ENCODE measurements at regions not wholly inside any gene's neighbourhood (a gene's known extent, or its start where the extent isn't known, plus 50 kb on each side); places are given as distances from the start of the nearest gene placed in this dataset.

GRCh38 chrX:11996810-11997209, 141.5 kb upstream of the FRMPD4 start:
- TF ChIP-seq MAX (IDR thresholded peaks at IDR 0.05; ENCODE audit: low read depth) (no peak), CTCF (IDR thresholded peaks at IDR 0.05) (no peak), EZH2phosphoT487 (IDR thresholded peaks at IDR 0.05; ENCODE audit: borderline replicate concordance, low read depth) (no peak), TAF1 (IDR thresholded peaks at IDR 0.05; ENCODE audit: borderline replicate concordance, low read depth, low read length) (no peak), SIN3A (IDR thresholded peaks at IDR 0.05; ENCODE audit: borderline replicate concordance, low read depth, low read length) (no peak), POLR2AphosphoS5 (IDR thresholded peaks at IDR 0.05; ENCODE audit: low read depth, low read length) (no peak), JUND (IDR thresholded peaks at IDR 0.05) (no peak), FOXJ3 (CRISPR knock-in tag; IDR thresholded peaks at IDR 0.05) (no peak), USF2 (IDR thresholded peaks at IDR 0.05; ENCODE audit: borderline replicate concordance, low read depth, low read length) (no peak), RAD21 (IDR thresholded peaks at IDR 0.05; ENCODE audit: low read length) (no peak), YY1 (IDR thresholded peaks at IDR 0.05; ENCODE audit: low read depth) (no peak), NFIC (IDR thresholded peaks at IDR 0.05; ENCODE audit: borderline replicate concordance) (no peak)
- TF ChIP-seq, protein P1, sequence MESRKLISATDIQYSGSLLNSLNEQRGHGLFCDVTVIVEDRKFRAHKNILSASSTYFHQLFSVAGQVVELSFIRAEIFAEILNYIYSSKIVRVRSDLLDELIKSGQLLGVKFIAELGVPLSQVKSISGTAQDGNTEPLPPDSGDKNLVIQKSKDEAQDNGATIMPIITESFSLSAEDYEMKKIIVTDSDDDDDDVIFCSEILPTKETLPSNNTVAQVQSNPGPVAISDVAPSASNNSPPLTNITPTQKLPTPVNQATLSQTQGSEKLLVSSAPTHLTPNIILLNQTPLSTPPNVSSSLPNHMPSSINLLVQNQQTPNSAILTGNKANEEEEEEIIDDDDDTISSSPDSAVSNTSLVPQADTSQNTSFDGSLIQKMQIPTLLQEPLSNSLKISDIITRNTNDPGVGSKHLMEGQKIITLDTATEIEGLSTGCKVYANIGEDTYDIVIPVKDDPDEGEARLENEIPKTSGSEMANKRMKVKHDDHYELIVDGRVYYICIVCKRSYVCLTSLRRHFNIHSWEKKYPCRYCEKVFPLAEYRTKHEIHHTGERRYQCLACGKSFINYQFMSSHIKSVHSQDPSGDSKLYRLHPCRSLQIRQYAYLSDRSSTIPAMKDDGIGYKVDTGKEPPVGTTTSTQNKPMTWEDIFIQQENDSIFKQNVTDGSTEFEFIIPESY (IDR thresholded peaks at IDR 0.05; ENCODE audit: borderline replicate concordance, low read depth) = no peak
